NCI-H2196 treated with DMSO at 0.1 percent for 48 hours (cell line): ENCODE measurements at regions not wholly inside any gene's neighbourhood (a gene's known extent, or its start where the extent isn't known, plus 50 kb on each side); places are given as distances from the start of the nearest gene placed in this dataset.
A peak's percentile ranks its signal among the peaks of the same experiment; 100 is the strongest.

Source experiments
- DNase-seq: peaks from one replicate; lab custom pipeline; 2025; ENCODE audit not compliant: unreplicated experiment; lab: John Stamatoyannopoulos, UW

DNA sequence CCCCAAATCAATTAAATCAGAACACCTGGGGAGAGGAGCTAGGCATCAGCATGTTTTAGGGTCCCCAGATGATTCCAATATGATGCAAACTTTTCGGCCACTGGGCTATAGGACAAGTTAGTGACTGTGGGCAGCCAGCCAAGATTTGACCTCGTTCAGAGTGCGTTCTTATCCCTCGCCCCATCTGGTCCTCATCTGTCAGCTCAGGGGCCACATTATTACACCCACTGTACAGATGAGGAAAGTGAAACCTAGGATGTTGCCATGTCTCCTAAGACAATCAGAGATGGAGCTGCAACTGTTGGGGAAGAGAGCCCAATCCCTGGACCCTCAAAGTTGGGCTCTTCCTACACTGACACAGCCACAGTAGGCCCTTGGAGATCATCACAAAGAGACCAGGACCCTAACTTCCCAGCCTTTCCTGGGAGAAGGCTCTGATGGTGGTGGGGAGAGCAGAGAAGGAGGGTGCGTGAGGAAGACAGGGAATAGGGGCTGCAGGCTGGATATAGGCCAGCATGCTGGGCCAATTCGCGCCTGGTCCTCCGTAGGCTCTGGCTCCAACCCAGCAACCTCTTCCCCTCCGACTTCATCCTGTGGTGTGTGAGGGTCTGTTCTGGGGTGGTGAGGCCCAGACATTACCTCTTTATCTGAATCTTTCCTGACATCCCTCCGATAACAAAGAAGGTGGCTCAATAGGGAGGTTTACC is 109.4 kb upstream of the ZMIZ1 start:
- no peak for DNase-seq

GRCh38 chr10:78959924-78960285 is 108.9 kb upstream of the ZMIZ1 start:
- DNase-seq = no peak

GRCh38 chr10:78960316-78960800 is 108.4 kb upstream of the ZMIZ1 start:
- DNase-seq = no peak

DNA sequence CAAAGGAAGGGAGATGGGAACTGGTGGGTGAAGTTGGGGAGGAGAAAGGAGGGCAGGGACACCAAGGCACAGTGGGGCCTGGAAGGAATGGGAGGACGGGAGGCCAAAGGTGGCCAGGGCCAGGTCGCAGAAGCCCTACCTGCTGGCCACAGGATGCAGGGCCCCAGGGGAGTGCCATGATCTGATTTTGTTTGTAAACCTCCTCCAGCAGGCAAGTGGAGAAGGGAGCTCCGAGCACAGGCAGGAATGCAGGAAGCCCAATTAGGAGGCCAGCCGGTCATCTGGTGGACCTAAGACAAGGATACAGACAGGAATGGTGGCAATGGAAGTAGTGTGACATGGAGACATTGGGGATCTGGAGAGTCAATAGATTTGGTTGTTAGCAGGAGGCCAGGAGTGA is 107.0 kb upstream of the ZMIZ1 start:
- DNase-seq = no peak

GRCh38 chr10:78963074-78964034 is 105.4 kb upstream of the ZMIZ1 start:
- no peak for DNase-seq

- no peak for DNase-seq
Measured at GRCh38 chr10:78964274-78964951, 104.4 kb upstream of the ZMIZ1 start.

DNA sequence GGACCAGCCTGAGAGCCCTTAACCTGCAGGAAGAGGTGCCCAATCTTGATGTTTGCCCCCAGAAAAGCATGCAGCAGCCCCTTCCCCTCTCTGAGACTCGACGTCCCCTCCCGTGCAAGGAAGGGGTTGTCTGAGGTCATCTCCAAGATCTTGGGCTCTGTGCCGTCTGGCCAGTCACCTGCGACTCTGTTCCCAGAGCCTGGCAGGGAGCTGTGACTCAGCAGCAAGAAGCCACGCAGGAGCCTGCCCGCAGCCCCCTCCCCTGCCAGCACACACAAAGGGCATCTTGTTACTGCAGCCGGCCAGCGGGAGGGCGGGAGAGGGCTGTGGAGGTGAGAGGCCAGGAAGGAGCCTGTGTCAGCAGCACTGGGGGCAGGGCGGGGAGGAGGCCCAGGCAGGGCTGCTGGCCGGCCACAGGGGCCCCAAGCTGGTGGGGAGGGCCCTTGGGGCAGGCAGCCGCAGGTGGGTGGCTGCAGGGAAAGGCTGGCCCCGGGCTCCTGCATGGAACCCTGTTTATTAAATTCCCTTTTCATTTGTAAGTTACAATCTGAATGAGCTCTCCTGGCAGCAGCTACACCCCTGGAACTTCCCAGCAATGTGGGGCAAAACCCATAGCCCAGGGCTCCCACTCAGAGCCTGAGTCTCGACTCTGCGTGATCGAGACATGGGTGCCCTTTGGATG is 103.7 kb upstream of the ZMIZ1 start:
- DNase-seq = peak; percentile 53

DNA sequence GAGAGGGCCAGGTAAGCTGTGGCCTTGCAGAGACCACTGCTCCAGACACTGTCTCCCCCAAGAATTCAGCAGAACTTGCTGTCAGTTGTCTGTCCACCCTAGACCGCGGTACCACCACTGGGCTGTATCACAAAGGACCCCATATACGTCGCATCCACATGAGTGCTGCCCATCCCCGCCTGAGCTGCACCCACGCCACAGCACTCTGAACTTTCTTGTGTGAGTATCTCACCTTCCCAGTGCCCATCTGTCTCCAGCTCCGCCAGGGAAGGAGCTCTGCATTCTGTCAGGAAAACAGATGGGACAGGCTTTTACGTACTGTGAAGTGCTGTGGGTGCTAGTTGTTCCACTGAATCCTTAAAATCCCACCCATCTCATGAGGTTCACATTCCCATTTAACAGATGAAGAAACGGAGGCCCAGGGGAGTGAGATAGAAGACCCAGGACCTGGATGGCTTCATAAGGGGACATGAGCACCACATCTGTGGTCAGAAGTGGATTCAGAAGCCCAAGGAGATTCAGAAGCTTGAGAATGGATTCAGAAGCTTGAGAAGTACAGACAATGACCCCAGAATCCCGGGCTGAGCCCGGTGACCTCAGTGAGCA is 102.5 kb upstream of the ZMIZ1 start:
- DNase-seq = no peak

- no peak for DNase-seq
Measured at GRCh38 chr10:78966844-78967488, 101.8 kb upstream of the ZMIZ1 start.

DNA sequence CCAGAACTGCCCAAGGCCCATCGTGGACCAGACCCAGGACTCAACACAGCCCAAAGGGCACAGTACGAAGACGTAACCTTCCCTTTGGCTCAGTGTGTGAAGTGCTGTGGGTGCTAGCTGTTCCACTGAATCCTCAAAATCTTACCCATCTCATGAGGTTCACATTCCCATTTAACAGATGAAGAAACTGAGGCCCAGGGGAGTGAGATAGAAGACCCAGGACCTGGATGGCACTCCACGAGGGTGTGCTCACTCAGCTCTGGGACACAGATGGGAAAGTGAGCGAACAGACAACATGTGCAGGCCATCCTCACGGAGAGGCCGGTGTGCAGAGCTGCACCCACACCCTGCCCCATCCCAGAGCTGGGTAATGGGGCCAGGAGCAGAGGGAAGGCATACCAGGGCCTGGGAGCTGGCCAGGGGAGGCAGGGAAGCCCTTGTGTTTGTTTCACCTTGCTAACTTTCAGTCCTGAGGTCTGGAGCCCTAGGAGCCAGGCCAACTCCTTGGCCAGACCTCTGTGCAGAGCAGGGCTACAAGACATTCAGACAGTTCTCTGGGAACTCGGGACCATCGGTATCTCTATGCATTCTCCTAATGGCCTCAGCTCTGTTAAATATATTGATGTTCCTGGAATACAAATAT is 100.3 kb upstream of the ZMIZ1 start:
- no peak for DNase-seq

GRCh38 chr10:78968943-78969342 is 99.8 kb upstream of the ZMIZ1 start:
- DNase-seq = no peak

- no peak for DNase-seq
Measured at GRCh38 chr10:78969719-78970118, 99.0 kb upstream of the ZMIZ1 start.

DNA sequence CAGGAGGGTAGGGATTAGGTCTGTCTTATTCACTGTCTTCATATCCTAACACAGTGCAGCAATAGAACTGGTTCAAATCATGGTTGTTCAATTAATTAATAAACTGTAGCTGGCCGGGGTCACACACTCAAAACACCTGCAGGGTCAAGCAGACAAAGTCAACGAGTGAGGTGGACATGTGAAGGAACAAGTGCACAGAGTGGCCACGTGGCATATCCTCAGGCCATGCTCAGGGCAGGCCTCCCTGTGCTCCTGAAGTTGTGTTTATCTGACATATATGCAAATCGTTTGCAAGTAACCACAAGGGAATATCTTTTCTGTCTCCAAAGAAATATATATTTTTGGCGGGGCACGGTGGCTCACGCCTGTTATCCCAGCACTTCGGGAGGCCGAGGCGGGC is 98.5 kb upstream of the ZMIZ1 start:
- no peak for DNase-seq

- DNase-seq = no peak
Measured at GRCh38 chr10:78971094-78971682, 97.6 kb upstream of the ZMIZ1 start.

DNA sequence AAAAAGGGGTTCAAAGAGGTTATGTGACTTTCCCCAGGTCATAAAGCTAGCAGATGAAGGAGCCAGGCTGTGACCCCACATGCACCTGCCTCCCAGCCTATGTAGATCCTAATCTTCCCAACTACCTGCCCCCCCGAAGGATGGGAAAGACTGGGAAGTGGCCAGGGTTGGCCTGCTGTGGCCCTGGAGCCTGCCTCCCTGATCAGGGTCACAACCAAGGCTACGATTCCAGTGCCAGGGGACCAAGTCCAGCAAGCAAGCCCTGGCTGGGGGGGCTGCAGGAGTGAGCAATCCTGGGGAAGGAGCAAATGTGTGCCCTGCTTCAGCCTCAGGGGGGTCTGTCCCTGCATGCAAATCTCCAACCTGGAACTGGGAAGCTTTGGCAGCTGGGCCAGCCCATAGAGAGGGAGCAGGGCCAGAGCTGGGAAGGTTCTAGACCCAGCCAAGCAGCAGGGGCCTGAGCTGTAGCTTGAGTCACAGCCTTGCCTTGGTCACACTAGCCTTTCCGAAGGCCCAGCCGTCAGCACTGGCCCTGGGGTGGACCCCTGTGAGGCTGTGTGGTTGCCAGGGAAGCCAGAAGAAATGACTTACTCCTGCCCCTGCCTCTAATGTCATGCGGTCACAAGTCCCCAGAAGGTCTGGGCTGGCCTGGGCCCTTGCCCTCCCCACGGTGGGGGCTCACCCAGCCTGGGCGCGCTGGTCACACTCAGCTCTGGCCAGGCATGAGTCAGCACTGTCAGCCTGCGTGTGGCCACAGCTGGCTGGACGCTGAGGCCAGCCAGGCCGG is 96.4 kb upstream of the ZMIZ1 start:
- no peak for DNase-seq

DNA sequence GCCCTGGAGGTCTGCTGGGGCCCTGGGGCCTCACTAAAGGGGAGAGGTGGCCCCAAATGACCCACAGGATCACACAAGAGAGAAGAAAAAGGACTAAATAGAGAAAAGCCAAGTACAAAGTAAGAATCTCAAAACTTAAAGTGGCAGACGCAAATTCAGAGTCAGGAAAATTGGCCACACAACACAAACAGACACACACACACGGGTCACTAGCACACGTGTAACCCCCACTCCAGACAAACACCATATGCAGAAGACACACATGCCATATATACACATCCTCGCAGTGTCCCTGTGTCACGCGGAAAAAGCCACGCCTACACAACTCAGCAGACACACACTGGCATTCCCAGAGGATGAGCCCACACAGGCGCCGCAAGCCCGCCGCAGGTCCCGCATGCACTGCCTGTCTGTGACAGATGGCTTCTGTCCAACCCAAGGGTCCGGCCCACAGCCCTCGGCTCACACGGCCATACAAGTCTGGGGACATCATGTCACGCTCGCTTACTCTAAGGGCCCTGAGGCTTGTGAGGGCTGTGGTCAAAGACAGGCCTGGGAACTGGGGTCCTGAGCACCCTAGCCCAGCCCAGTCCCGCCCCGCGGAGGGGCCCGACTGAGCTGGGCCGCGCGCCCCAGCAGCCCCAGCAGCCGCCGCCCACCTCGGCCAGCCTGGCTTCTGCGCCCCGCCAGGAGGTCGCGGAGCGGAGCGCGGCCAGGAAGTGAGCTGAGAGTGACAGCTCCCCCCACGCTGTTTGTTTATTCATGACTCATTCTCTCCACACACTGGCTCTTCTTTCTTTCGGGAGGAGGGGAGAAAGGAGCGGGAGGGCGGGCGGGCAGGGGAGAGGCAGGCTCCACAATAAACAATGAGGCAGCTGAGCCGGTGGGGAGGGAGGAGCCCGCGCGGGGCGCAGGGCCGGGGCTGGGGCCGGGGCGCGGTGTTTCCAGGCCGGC is 95.5 kb upstream of the ZMIZ1 start:
- DNase-seq = peak; percentile 77

GRCh38 chr10:78973901-78974616 is 94.7 kb upstream of the ZMIZ1 start:
- DNase-seq = peak; percentile 79
